Vagina (tissue), 2 donors: ENCODE measurements at regions not wholly inside any gene's neighbourhood (a gene's known extent, or its start where the extent isn't known, plus 50 kb on each side); places are given as distances from the start of the nearest gene placed in this dataset.

Experiments used
- DNase-seq, 2 donors: peaks; one replicate each; pipeline ENCODE4 v3.0.0-alpha.2; 2017; ENCODE audit errors: extremely low spot score in 2 of 2
- H3K27ac ChIP-seq: fragments of 200-600 bp; sonication (generic); one replicate; pipeline ENCODE4 v1.5.1; 2019
- H3K27me3 ChIP-seq: fragments of 200-600 bp; sonication (generic); one replicate; pipeline ENCODE4 v1.5.1; 2019
- H3K36me3 ChIP-seq, 2 donors: fragments of 200-600 bp; sonication (generic); one replicate each; pipeline ENCODE4 v1.5.1; 2017 to 2019
- H3K4me1 ChIP-seq: fragments of 200-600 bp; sonication (generic); one replicate; pipeline ENCODE4 v1.5.1; 2019
- H3K4me3 ChIP-seq, 2 donors: fragments of 200-600 bp; sonication (generic); 1 replicate in 1 of 2; 2 replicates in 1 of 2; pipeline ENCODE4 v1.5.1; 2016 to 2019
- H3K9me3 ChIP-seq: fragments of 200-600 bp; sonication (generic); one replicate; pipeline ENCODE4 v1.5.1; 2019
- POLR2A ChIP-seq, 2 donors: fragments of 450-650 bp; IDR thresholded peaks; one replicate each; pipeline ENCODE4 v1.6.1; 2017; ENCODE audit warnings: antibody characterized with exemption in 2 of 2, mild to moderate bottlenecking in 2 of 2, moderate library complexity in 2 of 2
- POLR2AphosphoS5 ChIP-seq, 2 donors: sonication (generic); formaldehyde crosslinking; IDR thresholded peaks; one replicate each; pipeline ENCODE4 v1.9.0; 2017; ENCODE audit warnings: antibody characterized with exemption in 2 of 2, mild to moderate bottlenecking in 2 of 2, low read depth in 1 of 2; ENCODE audit not compliant: insufficient read depth in 1 of 2
- intact Hi-C: fragments of 100-400 bp; cut with DNase I; formaldehyde crosslinking; loops from one replicate; pipeline ENCODE4 v1.15.1; 2023
- TF ChIP-seq, protein P1 (sequence below), 3 experiments: fragments of 450-650 bp in 2 of 3; fragments of 200-600 bp in 1 of 3; sonication (generic) in 1 of 3; IDR thresholded peaks; one replicate each; pipeline ENCODE4 v1.5.1; 2017 to 2019; ENCODE audit warnings: antibody characterized with exemption in 3 of 3, mild to moderate bottlenecking in 2 of 3, moderate library complexity in 2 of 3

DNA sequence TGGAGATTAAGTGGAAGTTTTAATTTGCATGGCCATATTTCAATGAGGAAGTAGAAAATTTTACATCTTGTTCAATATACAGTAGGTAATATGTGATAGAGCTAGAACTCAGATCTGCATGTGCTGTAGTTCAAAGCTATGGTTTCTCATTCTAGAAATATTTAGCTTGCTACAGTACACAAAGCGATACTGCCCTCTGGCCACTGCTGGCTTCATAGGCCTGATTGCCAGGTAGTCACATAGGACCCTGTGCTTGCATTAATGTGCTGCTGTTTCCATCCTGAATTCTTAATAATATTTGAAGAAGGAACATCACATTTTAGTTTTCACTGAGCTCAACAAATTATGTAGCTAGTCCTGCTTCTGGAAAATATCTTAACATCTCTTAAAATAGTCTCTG lies 87.0 kb downstream of the PLSCR2 start:
- Histone ChIP-seq H3K36me3 (no peaks in the 10 kb centered on the region), H3K9me3 (no peaks in the 10 kb centered on the region), H3K4me1 (no peaks in the 10 kb centered on the region), H3K4me3 (no peak overlapping the region), H3K27ac (no peak overlapping the region), H3K27me3 (no peaks in the 10 kb centered on the region)
- intact Hi-C loops = no loop called here
- no peak for DNase-seq
- TF ChIP-seq POLR2A (IDR thresholded peaks at IDR 0.05) (no peak), POLR2AphosphoS5 (IDR thresholded peaks at IDR 0.05; ENCODE audit: insufficient read depth in 1 of 2, low read depth in 1 of 2) (no peak)
- TF ChIP-seq, protein P1, sequence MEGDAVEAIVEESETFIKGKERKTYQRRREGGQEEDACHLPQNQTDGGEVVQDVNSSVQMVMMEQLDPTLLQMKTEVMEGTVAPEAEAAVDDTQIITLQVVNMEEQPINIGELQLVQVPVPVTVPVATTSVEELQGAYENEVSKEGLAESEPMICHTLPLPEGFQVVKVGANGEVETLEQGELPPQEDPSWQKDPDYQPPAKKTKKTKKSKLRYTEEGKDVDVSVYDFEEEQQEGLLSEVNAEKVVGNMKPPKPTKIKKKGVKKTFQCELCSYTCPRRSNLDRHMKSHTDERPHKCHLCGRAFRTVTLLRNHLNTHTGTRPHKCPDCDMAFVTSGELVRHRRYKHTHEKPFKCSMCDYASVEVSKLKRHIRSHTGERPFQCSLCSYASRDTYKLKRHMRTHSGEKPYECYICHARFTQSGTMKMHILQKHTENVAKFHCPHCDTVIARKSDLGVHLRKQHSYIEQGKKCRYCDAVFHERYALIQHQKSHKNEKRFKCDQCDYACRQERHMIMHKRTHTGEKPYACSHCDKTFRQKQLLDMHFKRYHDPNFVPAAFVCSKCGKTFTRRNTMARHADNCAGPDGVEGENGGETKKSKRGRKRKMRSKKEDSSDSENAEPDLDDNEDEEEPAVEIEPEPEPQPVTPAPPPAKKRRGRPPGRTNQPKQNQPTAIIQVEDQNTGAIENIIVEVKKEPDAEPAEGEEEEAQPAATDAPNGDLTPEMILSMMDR (IDR thresholded peaks at IDR 0.05) = no peak

- Histone ChIP-seq H3K4me1 (no peaks in the 10 kb centered on the region), H3K27ac (no peak overlapping the region), H3K27me3 (no peaks in the 10 kb centered on the region), H3K36me3 (no peaks in the 10 kb centered on the region), H3K9me3 (no peaks in the 10 kb centered on the region), H3K4me3 (no peak overlapping the region)
- DNase-seq = no peak
- TF ChIP-seq POLR2A (IDR thresholded peaks at IDR 0.05) = no peak
- TF ChIP-seq, protein P1 (IDR thresholded peaks at IDR 0.05) = no peak
- no peak for TF ChIP-seq POLR2AphosphoS5 (IDR thresholded peaks at IDR 0.05; ENCODE audit: insufficient read depth in 1 of 2, low read depth in 1 of 2)
- intact Hi-C loops = no loop called here
Measured at GRCh38 chr3:146380046-146380445, 89.3 kb downstream of the PLSCR2 start.

GRCh38 chr3:146375219-146375618 lies 94.1 kb downstream of the PLSCR2 start:
- H3K27ac ChIP-seq = no peak overlapping the region
- intact Hi-C loops = no loop called here
- H3K4me1 ChIP-seq = no peaks in the 10 kb centered on the region
- H3K9me3 ChIP-seq = no peaks in the 10 kb centered on the region
- TF ChIP-seq POLR2AphosphoS5 (IDR thresholded peaks at IDR 0.05; ENCODE audit: insufficient read depth in 1 of 2, low read depth in 1 of 2) (no peak), POLR2A (IDR thresholded peaks at IDR 0.05) (no peak)
- TF ChIP-seq, protein P1 (IDR thresholded peaks at IDR 0.05) = no peak
- no peak overlapping the region for H3K4me3 ChIP-seq
- no peaks in the 10 kb centered on the region for H3K36me3 ChIP-seq
- H3K27me3 ChIP-seq = no peaks in the 10 kb centered on the region
- DNase-seq = no peak

- intact Hi-C loops = no loop called here
- TF ChIP-seq POLR2AphosphoS5 (IDR thresholded peaks at IDR 0.05; ENCODE audit: insufficient read depth in 1 of 2, low read depth in 1 of 2) (no peak), POLR2A (IDR thresholded peaks at IDR 0.05) (no peak)
- TF ChIP-seq, protein P1 (IDR thresholded peaks at IDR 0.05) = no peak
- no peak overlapping the region for H3K27ac ChIP-seq
Measured at GRCh38 chr3:146374146-146374545, 95.2 kb downstream of the PLSCR2 start.

DNA sequence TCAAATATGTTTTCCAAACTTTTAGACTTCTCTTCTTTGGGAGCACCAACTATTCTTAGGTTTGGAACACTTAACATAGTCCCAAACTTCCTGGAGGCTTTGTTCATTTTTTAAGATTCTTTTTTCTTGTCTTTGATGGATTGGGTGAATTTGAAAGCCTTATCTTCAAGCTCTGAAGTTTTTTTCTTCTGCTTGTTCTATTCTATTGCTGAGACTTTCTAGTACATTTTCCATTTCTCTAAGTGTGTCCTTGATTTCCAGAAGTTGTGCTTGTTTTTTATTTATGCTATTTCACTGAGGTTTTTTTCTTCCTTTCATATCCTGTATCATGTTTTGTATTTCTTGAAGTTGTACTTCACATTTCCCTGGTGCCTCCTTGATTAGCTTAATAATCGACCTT lies 97.5 kb downstream of the PLSCR2 start:
- intact Hi-C loops = no loop called here

More at GRCh38 chr3:146374146-146374545, 95.2 kb downstream of the PLSCR2 start:
- Histone ChIP-seq H3K36me3 (no peaks in the 10 kb centered on the region), H3K9me3 (no peaks in the 10 kb centered on the region), H3K27me3 (no peaks in the 10 kb centered on the region), H3K4me3 (no peak overlapping the region), H3K4me1 (no peaks in the 10 kb centered on the region)
- no peak for DNase-seq

More for the DNA sequence above, 97.5 kb downstream of the PLSCR2 start:
- Histone ChIP-seq H3K4me3 (no peak overlapping the region), H3K27ac (no peak overlapping the region), H3K27me3 (no peaks in the 10 kb centered on the region), H3K4me1 (no peaks in the 10 kb centered on the region), H3K36me3 (no peaks in the 10 kb centered on the region), H3K9me3 (no peaks in the 10 kb centered on the region)
- DNase-seq = no peak
- TF ChIP-seq, protein P1 (IDR thresholded peaks at IDR 0.05) = no peak
- TF ChIP-seq POLR2A (IDR thresholded peaks at IDR 0.05) (no peak), POLR2AphosphoS5 (IDR thresholded peaks at IDR 0.05; ENCODE audit: insufficient read depth in 1 of 2, low read depth in 1 of 2) (no peak)
